GM12878 (cell line): ENCODE measurements at regions not wholly inside any gene's neighbourhood (a gene's known extent, or its start where the extent isn't known, plus 50 kb on each side); places are given as distances from the start of the nearest gene placed in this dataset.
A peak's percentile ranks its signal among the peaks of the same experiment; 100 is the strongest.

Experiments
- BCL11A ChIP-seq: IDR thresholded peaks from 2 replicates; pipeline ENCODE4 v1.6.1; 2011; ENCODE audit warnings: low read depth, low read length
- BCL3 ChIP-seq: IDR thresholded peaks from 2 replicates; pipeline ENCODE4 v1.6.1; 2011; ENCODE audit warnings: borderline replicate concordance, low read depth, mild to moderate bottlenecking, moderate library complexity, low read length; ENCODE audit not compliant: insufficient read depth, poor library complexity, severe bottlenecking
- BMI1 ChIP-seq: fragments of 450-650 bp; IDR thresholded peaks from 2 replicates; pipeline ENCODE4 v1.6.1; 2016; ENCODE audit warnings: mild to moderate bottlenecking, moderate library complexity, borderline replicate concordance
- CHD4 ChIP-seq: fragments of 200-600 bp; sonication (generic); IDR thresholded peaks from 2 replicates; pipeline ENCODE4 v1.6.1; 2016; ENCODE audit warnings: mild to moderate bottlenecking
- CREM ChIP-seq: IDR thresholded peaks from 2 replicates; pipeline ENCODE4 v1.6.1; 2014; ENCODE audit warnings: antibody characterized with exemption, low read depth
- IRF4 ChIP-seq: IDR thresholded peaks from 2 replicates; pipeline ENCODE4 v1.6.1; 2011; ENCODE audit warnings: low read depth, low read length
- JUND ChIP-seq: IDR thresholded peaks from 2 replicates; pipeline ENCODE4 v1.6.1; 2012; ENCODE audit warnings: low read depth, mild to moderate bottlenecking, low read length, improper control_type of control experiment, moderate library complexity
- KDM1A ChIP-seq: fragments of 200-600 bp; sonication (generic); IDR thresholded peaks from 2 replicates; pipeline ENCODE4 v1.6.1; 2016; ENCODE audit warnings: borderline replicate concordance
- MEF2B ChIP-seq: fragments of 450-650 bp; IDR thresholded peaks from 2 replicates; pipeline ENCODE4 v1.6.1; 2018; ENCODE audit warnings: mild to moderate bottlenecking, moderate library complexity; ENCODE audit not compliant: partially characterized antibody, poor library complexity, severe bottlenecking
- NRF1 ChIP-seq: conservative IDR thresholded peaks from 2 replicates; pipeline ENCODE4 v1.6.1; 2011; ENCODE audit warnings: mild to moderate bottlenecking, low read depth, low read length, improper control_type of control experiment
- RAD51 ChIP-seq: fragments of 450-650 bp; IDR thresholded peaks from 2 replicates; pipeline ENCODE4 v1.6.1; 2016; ENCODE audit warnings: moderate library complexity, mild to moderate bottlenecking, inconsistent platforms
- RELA ChIP-seq: fragments of 450-650 bp; IDR thresholded peaks from 2 replicates; pipeline ENCODE4 v1.8.0; 2014; ENCODE audit warnings: borderline replicate concordance; ENCODE audit not compliant: partially characterized antibody
- RFX5 ChIP-seq: IDR thresholded peaks from 2 replicates; pipeline ENCODE4 v1.6.1; 2011; ENCODE audit warnings: low read depth, low read length, improper control_type of control experiment
- SIN3A ChIP-seq: IDR thresholded peaks from 2 replicates; pipeline ENCODE4 v1.6.1; 2012; ENCODE audit warnings: low read depth, low read length, improper control_type of control experiment
- SIX5 ChIP-seq: IDR thresholded peaks from 2 replicates; pipeline ENCODE4 v1.6.1; 2011; ENCODE audit warnings: mild to moderate bottlenecking, low read depth, low read length, moderate library complexity; ENCODE audit not compliant: severe bottlenecking
- SMC3 ChIP-seq: IDR thresholded peaks from 2 replicates; pipeline ENCODE4 v1.6.1; 2011; ENCODE audit warnings: low read length, improper control_type of control experiment, borderline replicate concordance
- TBL1XR1 ChIP-seq: IDR thresholded peaks from 2 replicates; pipeline ENCODE4 v1.6.1; 2012; ENCODE audit warnings: low read depth, low read length, improper control_type of control experiment
- TCF12 ChIP-seq: IDR thresholded peaks from 2 replicates; pipeline ENCODE4 v1.6.1; 2011; ENCODE audit warnings: low read depth, mild to moderate bottlenecking, low read length
- TCF3 ChIP-seq: IDR thresholded peaks from 2 replicates; pipeline ENCODE4 v1.6.1; 2012; ENCODE audit warnings: low read depth, mild to moderate bottlenecking, low read length, borderline replicate concordance; ENCODE audit not compliant: insufficient read depth
- USF2 ChIP-seq: IDR thresholded peaks from 2 replicates; pipeline ENCODE4 v1.6.1; 2011; ENCODE audit warnings: low read depth, low read length, improper control_type of control experiment, borderline replicate concordance
- WRNIP1 ChIP-seq: IDR thresholded peaks from 2 replicates; pipeline ENCODE4 v1.6.1; 2011; ENCODE audit warnings: low read depth, low read length, improper control_type of control experiment, borderline replicate concordance
- ZBED1 ChIP-seq: IDR thresholded peaks from 2 replicates; pipeline ENCODE4 v1.6.1; 2016; ENCODE audit warnings: borderline replicate concordance
- ZBTB40 ChIP-seq: fragments of 450-650 bp; IDR thresholded peaks from 2 replicates; pipeline ENCODE4 v1.6.1; 2016; ENCODE audit warnings: mild to moderate bottlenecking, moderate library complexity, borderline replicate concordance
- ZNF274 ChIP-seq: IDR thresholded peaks from one replicate; pipeline ENCODE4 v1.8.0; 2011; ENCODE audit not compliant: insufficient read length, insufficient read depth

GRCh38 chr1:59146651-59147358 is 150.1 kb upstream of the FGGY start (continued):
- TF ChIP-seq MEF2B: no peak
- no peak for TF ChIP-seq TCF12
- no peak for TF ChIP-seq JUND
- TF ChIP-seq ZBED1: no peak
- no peak for TF ChIP-seq SIX5
- no peak for TF ChIP-seq USF2
- TF ChIP-seq NRF1: no peak
- no peak for TF ChIP-seq BMI1
- no peak for TF ChIP-seq CREM
- no peak for TF ChIP-seq TCF3
- no peak for TF ChIP-seq KDM1A
- TF ChIP-seq TBL1XR1: no peak
- TF ChIP-seq RAD51: no peak
- peak; percentile 3; the same call in 1 of the 2 replicates for TF ChIP-seq SMC3
- TF ChIP-seq BCL3: peak; percentile 29
- TF ChIP-seq ZNF274: no peak
- TF ChIP-seq IRF4: no peak
- TF ChIP-seq RELA: peak; percentile 83
- no peak for TF ChIP-seq WRNIP1
- TF ChIP-seq CHD4: no peak
- TF ChIP-seq SIN3A: no peak
- TF ChIP-seq BCL11A: no peak
- no peak for TF ChIP-seq ZBTB40
- TF ChIP-seq RFX5: no peak
